GM12875 (cell line): ENCODE measurements at regions not wholly inside any gene's neighbourhood (a gene's known extent, or its start where the extent isn't known, plus 50 kb on each side); places are given as distances from the start of the nearest gene placed in this dataset.

Experiments
- H3K4me3 ChIP-seq: one replicate; pipeline ENCODE4 v1.5.1; 2011; ENCODE audit warnings: low read depth, low read length, control low read depth
- CTCF ChIP-seq: IDR thresholded peaks from 2 replicates; pipeline ENCODE4 v1.5.1; 2011; ENCODE audit warnings: low read depth, mild to moderate bottlenecking, control low read depth, inconsistent platforms, low read length, moderate library complexity, borderline replicate concordance; ENCODE audit not compliant: insufficient read depth

- no peak overlapping the region for H3K4me3 ChIP-seq
- no peak for TF ChIP-seq CTCF
Measured at GRCh38 chr1:218671573-218671972, 326.4 kb downstream of the TGFB2 start.

- no peak overlapping the region for H3K4me3 ChIP-seq
- TF ChIP-seq CTCF, result no peak
Measured at GRCh38 chr1:218673170-218673569, 328.0 kb downstream of the TGFB2 start.

- TF ChIP-seq CTCF, result no peak
- no peak overlapping the region for H3K4me3 ChIP-seq
Measured at GRCh38 chr1:218674280-218674773, 329.2 kb downstream of the TGFB2 start.

- no peak for TF ChIP-seq CTCF
- no peak overlapping the region for H3K4me3 ChIP-seq
Measured at GRCh38 chr1:218677026-218677425, 331.9 kb downstream of the TGFB2 start.

GRCh38 chr1:218679391-218679790 lies 334.3 kb downstream of the TGFB2 start:
- no peak overlapping the region for H3K4me3 ChIP-seq
- no peak for TF ChIP-seq CTCF

GRCh38 chr1:218679988-218680748 lies 335.0 kb downstream of the TGFB2 start:
- no peak for TF ChIP-seq CTCF
- no peak overlapping the region for H3K4me3 ChIP-seq

- TF ChIP-seq CTCF, result no peak
- no peak overlapping the region for H3K4me3 ChIP-seq
Measured at GRCh38 chr1:218683242-218683641, 338.1 kb downstream of the TGFB2 start.
